ENCODE measurements at regions not wholly inside any gene's neighbourhood (a gene's known extent, or its start where the extent isn't known, plus 50 kb on each side); places are given as distances from the start of the nearest gene placed in this dataset.

GRCh38 chr22:49562685-49563249 lies 264.9 kb downstream of the BRD1 start:
- no peak for DNase-seq

DNA sequence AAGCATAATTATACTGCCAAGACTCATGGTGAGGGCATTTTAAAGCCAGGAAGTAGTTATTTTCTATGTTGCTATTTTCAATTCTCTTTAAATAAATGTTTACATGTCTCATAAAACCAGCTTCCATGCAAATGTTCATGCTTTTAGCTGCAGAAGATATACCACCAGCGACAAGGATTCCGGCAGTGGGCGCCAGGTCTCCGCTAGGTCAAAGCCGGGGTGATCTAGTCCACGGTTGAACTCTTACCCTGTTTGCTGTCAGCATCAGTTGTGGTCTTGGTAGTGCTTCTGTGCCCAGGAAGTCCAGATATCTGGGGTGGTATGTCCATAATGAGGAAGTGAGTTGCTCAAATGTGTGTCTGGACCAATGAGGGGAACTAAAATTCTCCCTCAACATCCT lies 265.7 kb downstream of the BRD1 start:
- DNase-seq, result no peak

- DNase-seq, result no peak
Observed at GRCh38 chr22:49561338-49561737, 266.3 kb downstream of the BRD1 start.

GRCh38 chr22:49555526-49555925 lies 272.1 kb downstream of the BRD1 start:
- no peak for DNase-seq

DNA sequence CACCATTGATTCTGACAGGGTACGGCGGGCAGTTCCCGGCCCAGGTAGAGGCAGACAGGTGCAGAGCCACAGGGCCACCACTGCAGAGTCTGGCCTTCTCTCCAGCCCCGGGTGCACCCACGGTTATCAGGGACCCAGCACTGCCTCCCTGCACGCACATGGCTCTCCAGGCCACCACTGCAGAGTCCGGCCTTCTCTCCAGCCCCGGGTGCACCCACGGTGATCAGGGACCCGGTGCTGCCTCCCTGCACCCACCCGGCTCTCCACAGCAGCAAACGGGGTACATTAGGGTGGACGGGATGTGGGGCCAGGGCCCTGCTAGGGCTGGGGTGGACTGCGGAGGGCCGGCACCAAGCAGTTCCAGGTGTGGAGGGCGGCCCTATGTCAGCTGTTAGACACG lies 272.9 kb downstream of the BRD1 start:
- DNase-seq, result no peak

- DNase-seq, result no peak
Observed at GRCh38 chr22:49554296-49554625, 273.4 kb downstream of the BRD1 start.

DNA sequence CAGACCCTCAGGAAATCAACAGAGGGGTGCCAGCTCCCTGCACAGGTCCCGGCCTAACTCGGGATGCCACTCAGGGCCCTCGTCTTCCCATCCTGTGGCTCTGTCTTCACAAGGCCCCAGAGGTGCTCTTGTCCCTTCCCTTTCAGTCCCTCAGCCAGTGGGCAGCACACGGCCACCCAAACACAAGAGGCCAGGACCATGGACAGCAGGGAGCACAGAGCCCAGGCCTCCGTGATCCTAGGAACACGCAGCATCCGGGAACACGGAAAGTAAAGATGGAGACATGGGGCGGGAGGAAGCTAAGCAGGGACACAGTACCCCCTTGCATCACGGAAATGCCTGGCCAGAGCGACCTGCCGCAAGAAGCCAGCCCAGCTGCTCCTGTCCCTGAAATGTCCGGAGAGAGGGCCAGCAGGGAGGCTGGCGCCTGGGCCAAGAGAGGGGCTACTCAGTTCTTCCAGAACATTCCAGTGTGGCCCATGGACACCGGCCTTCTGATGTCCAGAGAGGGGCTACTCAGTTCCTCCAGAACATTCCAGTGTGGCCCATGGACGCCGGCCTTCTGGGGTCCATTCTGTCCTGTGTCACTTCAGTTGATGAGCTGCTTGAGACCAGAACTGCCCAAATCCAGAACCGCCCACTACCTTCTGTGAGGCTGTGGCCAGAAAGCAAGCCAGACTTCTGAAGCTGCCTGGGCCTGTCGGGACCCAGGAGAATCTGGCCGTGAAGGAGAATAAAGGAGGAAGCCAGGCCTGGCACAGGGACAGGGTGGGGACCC lies 274.0 kb downstream of the BRD1 start:
- no peak for DNase-seq

GRCh38 chr22:49553076-49553475 lies 274.6 kb downstream of the BRD1 start:
- DNase-seq, result no peak

- no peak for DNase-seq
Observed at GRCh38 chr22:49551897-49552614, 275.6 kb downstream of the BRD1 start.

DNA sequence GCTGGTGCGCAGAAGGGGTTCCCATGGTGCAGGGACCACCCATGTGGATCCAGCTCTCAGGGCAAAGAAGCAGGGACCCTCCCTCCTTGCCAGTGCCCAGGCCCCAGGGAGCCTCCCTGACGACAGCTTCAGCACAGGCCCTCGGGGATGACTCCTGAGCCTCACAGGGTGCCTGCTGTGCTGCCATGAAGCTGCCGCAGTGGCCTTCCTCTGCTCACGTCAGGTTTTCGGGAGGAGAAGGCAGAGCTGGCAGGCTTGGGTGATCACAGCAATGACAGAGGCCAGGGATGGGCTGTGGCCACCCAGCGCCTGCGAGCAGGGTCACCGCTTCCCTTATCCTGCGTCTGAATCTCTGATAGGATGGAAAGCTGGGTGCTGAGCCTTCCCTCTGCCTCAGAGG lies 276.2 kb downstream of the BRD1 start:
- DNase-seq, result no peak

GRCh38 chr22:49550766-49551362 lies 276.8 kb downstream of the BRD1 start:
- DNase-seq, result no peak

DNA sequence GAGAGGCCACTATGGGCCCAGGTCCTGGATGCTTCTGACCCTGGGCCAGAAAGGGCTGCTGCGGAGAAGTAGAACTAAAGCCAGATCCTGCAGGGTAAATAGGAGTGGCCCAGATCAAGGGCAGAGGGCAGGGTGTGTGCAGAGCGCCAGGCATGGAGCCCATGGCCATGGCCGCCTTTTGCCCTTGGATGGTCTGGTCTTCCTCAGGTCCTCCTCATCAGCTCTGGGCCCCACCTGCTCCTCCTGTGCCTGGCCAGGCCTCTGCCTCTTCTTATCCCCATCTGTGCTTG lies 277.6 kb downstream of the BRD1 start:
- no peak for DNase-seq

GRCh38 chr22:49549256-49550140 lies 278.2 kb downstream of the BRD1 start:
- DNase-seq, result no peak

DNA sequence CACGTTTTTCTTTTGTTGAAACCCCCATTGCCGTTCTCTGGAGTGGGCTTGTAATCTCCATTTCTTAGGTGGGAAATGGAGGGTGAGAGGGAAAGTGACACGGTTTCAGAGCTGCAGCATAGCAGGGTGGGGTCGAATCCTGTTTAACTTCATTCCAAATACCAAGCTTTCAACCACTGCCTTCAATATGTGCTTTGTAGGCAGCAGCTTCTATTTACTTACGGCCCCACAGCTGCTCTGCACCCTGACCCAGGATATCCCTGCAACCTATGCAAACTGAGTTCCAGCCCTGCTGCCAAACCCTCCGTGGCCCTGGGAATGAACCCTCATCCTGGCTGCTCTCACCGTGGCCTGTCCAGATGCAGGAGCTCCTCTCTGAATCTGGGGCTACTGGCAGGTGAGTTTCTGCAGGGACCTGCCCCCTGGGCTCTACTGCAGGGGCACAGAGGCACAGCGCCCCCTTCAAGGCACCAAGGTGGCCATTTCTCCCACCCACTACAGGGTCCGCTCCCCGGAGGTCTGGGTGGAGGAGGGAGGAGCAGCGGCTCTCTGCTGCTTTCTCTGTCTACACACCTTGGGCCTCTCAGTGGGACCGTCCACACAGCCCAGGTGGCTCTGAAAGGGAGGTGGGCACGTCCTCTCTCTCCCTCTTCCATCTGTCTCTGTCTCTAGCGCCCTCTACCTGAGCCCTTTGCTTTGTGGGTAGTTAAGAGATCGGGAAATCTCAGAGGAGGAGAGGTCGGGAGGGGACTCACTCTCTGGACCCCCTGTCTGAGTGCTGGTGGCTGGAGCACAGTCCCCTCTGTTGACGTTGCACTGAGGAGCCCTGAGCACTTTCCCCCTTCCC lies 279.1 kb downstream of the BRD1 start:
- no peak for DNase-seq

DNA sequence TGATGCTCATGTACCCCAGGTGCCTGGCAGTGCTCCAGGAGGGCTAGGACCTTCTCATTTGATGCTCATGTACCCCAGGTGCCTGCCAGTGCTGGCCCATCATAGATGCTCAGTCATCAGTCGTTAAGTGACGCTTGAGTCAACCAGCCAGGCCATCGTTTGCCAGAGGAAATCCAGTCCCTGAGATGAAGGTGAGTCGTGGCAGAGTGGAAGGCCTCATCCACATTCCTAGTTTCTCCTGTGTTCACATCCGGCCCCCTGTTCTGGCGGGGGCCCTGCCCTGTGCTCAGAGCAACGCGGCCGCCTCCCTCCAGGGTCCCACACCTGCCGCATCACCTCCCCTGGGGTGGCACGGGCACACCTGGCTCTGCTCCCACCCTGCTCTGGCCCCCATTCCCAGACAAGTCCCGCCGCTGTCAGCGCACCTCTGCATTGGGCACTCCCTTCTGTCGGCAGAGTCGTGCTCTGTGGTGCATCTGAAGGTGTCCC lies 279.9 kb downstream of the BRD1 start:
- DNase-seq, result no peak

- DNase-seq, result no peak
Observed at GRCh38 chr22:49546811-49547585, 280.7 kb downstream of the BRD1 start.

GRCh38 chr22:49545606-49546005 lies 282.1 kb downstream of the BRD1 start:
- no peak for DNase-seq

GRCh38 chr22:49544286-49544685 lies 283.4 kb downstream of the BRD1 start:
- DNase-seq, result no peak

DNA sequence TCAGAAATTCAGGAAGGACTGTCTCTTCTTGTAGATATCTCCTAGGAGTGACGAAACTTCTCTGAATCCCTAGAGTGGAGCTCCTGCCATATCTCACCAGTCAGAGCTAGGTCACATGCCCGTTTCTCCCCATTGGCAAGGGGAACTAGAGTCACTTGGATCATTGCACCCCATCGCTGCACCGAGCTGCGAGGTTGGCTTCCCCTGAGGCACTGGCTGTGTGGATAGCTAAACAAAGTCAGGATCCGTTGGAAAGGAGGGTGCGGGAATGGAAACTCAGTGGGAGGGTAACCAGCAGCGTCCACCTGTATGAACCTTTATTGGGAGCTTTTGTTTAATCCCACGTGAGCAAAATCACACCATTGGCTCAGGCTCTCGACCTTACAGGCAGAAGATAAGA lies 283.8 kb downstream of the BRD1 start:
- DNase-seq, result no peak

DNA sequence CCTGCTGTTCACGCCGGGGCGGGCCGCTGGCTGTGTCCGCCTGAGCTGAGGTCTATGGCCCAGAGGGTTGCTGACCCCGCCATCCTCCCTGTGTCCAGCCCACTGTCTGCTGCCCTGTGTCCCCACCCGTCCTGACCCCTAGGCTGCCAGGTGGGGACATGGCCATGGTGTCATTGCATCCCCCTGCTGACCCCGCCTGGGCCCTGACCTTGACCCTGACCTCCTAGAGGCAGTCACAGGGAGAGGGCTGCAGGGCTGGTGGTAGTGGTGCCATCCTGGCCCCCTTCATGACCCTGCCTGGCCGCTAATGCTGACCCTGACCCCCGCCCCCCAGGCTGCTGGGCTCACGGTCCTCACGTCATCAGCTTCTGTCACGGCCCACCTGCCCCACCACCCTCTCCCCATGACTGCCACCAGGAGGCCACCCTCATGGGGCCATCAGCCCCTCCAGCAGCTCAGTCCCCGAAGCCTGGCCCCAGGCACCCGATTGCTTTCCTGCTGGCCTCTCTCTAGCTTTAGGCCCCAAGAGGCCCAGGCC lies 285.9 kb downstream of the BRD1 start:
- no peak for DNase-seq

All from amniotic stem cell (primary cell).